Bronchial epithelial cell (primary cell): ENCODE measurements at regions not wholly inside any gene's neighbourhood (a gene's known extent, or its start where the extent isn't known, plus 50 kb on each side); places are given as distances from the start of the nearest gene placed in this dataset.
A peak's percentile ranks its signal among the peaks of the same experiment; 100 is the strongest.

Source experiments
- DNase-seq: peaks from one replicate; pipeline ENCODE4 v3.0.0-alpha.2; 2010; ENCODE audit warnings: low read depth
- FAIRE-seq: peaks from 2 replicates; lab custom pipeline; 2011; peaks lifted over from hg19 to GRCh38; lab: Jason Lieb, UNC
- H3K27me3 ChIP-seq: 2 replicates; pipeline ENCODE4 v1.5.1; 2011; ENCODE audit warnings: low read length; ENCODE audit not compliant: control insufficient read depth, insufficient read depth
- H3K36me3 ChIP-seq: 2 replicates; pipeline ENCODE4 v1.5.1; 2011; ENCODE audit warnings: low read length; ENCODE audit not compliant: control insufficient read depth, insufficient read depth
- H3K4me3 ChIP-seq: 2 replicates; pipeline ENCODE4 v1.5.1; 2011; ENCODE audit warnings: mild to moderate bottlenecking, low read depth, low read length, control low read depth
- TF ChIP-seq, protein P1 (sequence below): IDR thresholded peaks from 2 replicates; pipeline ENCODE4 v1.5.1; 2011; ENCODE audit warnings: mild to moderate bottlenecking, moderate library complexity, low read length, control low read depth, inconsistent platforms; ENCODE audit not compliant: insufficient read depth, severe bottlenecking

DNA sequence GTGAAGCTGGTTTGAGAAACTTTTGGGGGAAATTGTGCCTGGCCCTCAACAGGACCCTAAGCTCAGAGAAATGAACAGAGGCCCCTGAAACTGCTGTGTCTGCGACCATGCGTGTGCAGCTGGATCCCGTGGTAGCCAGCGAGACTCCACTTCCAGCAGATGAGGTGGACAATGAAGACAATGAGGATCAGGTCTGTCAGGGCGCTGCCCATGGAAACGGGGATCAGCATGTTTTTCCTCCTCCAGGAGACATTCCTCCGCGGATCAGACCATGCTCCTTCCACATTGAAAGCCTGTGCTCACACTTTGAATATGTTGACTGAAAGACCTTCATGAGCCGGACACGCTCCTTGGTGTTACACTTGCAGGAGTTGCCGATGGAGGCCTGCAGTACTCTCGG is 1439.8 kb upstream of the ALCAM start:
- H3K27me3 ChIP-seq = no peaks in the 10 kb centered on the region
- no peak for FAIRE-seq
- no peak overlapping the region for H3K4me3 ChIP-seq
- TF ChIP-seq, protein P1, sequence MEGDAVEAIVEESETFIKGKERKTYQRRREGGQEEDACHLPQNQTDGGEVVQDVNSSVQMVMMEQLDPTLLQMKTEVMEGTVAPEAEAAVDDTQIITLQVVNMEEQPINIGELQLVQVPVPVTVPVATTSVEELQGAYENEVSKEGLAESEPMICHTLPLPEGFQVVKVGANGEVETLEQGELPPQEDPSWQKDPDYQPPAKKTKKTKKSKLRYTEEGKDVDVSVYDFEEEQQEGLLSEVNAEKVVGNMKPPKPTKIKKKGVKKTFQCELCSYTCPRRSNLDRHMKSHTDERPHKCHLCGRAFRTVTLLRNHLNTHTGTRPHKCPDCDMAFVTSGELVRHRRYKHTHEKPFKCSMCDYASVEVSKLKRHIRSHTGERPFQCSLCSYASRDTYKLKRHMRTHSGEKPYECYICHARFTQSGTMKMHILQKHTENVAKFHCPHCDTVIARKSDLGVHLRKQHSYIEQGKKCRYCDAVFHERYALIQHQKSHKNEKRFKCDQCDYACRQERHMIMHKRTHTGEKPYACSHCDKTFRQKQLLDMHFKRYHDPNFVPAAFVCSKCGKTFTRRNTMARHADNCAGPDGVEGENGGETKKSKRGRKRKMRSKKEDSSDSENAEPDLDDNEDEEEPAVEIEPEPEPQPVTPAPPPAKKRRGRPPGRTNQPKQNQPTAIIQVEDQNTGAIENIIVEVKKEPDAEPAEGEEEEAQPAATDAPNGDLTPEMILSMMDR = no peak
- no peak for DNase-seq
- H3K36me3 ChIP-seq = no peaks in the 10 kb centered on the region

DNA sequence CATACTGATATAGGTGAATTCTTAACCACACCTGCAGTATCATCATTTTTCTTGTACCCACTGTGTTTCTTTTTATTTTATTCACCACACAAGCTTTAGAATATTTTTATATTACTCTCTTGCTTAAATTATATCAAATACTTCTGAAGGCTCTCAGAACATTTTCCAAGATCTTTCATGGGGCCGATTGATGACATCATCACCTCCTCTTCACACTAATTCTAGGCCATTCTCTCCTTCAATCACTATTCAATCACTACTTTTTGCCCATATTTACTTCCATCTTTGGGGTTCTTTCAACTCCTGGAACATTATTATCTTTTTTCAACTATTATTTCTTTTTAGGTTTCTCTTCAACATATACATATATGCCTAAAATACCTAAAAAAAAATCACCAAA is 1438.8 kb upstream of the ALCAM start:
- TF ChIP-seq, protein P1 = no peak
- no peak for DNase-seq
- no peaks in the 10 kb centered on the region for H3K27me3 ChIP-seq
- no peak for FAIRE-seq
- H3K36me3 ChIP-seq = no peaks in the 10 kb centered on the region
- no peak overlapping the region for H3K4me3 ChIP-seq

DNA sequence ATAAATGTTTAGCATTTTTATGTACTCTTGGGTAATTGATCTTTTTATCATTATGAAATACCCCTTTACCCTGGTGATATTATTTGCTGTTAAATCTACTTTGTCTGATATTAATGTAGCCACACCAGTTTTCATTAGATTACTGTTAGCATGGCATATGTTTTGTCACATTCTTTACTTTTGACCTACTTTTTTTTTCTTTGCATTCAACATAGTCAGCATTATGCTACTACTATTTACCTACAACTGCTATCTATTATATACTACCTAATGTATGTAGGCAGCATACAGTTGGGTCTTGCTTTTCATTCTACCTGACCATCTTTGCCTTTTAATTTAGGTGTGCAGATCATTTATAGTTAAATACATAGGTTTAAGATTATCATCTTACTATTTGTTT is 1429.6 kb upstream of the ALCAM start:
- H3K27me3 ChIP-seq = no peaks in the 10 kb centered on the region
- no peak for FAIRE-seq
- no peak for DNase-seq
- TF ChIP-seq, protein P1 = no peak
- H3K36me3 ChIP-seq = no peaks in the 10 kb centered on the region
- H3K4me3 ChIP-seq = no peak overlapping the region

DNA sequence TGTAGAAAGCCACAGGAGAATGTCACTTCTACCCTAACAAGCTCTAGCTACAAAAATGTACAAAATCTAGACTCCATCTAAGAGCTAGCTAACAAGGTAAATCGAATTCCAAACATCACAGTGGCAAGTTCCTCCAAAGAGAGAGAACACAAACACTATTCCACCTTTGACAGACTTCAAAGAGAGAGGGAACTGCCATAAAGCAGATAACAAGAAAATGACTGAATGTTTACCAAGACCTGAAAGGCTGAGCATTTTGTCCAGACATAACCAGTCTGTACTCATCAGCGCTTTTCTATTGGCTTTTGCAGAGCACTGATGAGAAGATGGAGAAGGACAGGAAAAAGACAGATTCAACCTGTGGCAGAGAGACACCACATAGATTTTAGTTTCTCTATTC is 1419.6 kb upstream of the ALCAM start:
- no peaks in the 10 kb centered on the region for H3K36me3 ChIP-seq
- DNase-seq = no peak
- H3K27me3 ChIP-seq = no peaks in the 10 kb centered on the region
- FAIRE-seq = no peak
- H3K4me3 ChIP-seq = no peak overlapping the region
- TF ChIP-seq, protein P1 = no peak

DNA sequence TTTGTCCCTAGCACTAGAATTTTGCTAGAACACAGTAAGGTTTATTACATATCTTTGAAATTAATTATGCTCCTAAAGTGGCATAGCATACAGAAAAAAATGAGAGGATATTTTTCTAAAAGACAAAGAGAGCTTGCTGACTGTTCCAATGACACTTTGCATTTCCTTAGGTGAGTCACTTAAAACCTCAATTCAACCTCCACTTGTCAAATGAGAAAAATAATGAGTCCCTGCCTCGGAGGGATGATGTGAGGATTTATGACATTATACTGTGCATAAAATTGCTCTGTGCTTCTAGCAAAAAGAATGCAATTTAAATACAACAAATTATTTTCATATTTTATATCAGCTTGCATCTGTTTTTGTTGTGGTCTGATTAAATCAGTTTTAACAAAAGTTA is 1417.0 kb upstream of the ALCAM start:
- Histone ChIP-seq H3K27me3 (no peaks in the 10 kb centered on the region), H3K36me3 (no peaks in the 10 kb centered on the region), H3K4me3 (no peak overlapping the region)
- peak; percentile 13 for DNase-seq
- TF ChIP-seq, protein P1 = no peak
- no peak for FAIRE-seq

DNA sequence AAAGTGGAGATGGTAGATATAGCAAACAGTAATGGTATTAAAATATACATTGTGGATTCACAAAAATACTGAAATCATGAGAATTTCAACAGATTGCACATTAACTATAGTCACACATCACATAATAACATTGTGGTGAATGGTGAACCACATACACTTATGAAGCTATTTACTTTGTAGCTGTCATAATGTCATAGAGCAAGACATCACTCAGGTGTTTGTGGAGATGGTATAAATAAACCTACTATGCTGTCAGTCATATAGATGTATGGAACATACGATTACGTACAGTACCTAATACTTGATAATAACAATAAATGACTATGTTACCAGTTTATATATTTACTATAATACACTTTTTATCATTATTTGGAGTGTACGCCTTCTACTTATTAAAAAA is 1416.0 kb upstream of the ALCAM start:
- no peak for FAIRE-seq
- Histone ChIP-seq H3K27me3 (no peaks in the 10 kb centered on the region), H3K36me3 (no peaks in the 10 kb centered on the region), H3K4me3 (no peak overlapping the region)
- DNase-seq = no peak
- TF ChIP-seq, protein P1 = no peak
